ENCODE measurements at regions not wholly inside any gene's neighbourhood (a gene's known extent, or its start where the extent isn't known, plus 50 kb on each side); places are given as distances from the start of the nearest gene placed in this dataset.

DNA sequence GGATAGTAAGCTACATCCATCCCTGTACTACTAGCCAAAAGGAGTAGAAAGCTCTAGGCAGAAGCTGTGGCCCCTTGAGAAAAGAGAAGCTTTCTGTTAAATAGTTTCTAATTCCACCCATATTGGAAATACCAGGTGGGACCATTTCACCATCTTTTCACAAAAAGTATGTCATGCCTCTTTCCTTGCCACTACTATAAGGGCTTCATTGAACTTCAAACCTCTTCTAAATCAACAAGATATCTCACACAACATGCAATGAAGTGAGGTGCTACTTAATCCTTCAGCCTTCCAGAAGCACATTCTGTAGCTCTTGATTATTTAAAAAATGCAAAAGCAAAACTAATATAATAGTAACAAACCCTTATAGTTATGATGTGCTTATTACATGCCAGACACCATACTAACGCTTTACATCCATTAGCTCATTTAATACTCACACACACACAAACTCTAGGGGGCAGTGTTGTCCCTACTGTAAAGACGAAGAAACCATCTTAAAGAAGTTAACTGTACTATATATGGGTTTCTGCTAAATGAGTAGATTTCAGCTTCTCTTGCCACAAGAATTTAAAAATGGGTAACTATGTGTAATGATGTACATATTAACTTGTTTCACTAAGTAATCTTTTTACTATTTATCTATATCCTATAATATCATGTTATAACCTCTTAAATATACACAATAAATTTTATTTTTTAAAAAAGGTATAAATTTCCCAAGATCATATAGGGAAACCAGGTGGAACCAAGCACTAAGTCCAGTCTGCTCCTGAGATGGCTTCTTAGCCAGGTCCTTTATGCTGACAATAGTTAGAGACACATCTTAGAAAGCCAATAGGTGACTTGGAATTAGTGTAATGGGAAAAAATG lies 124.4 kb downstream of the RPS29 start:
- TF ChIP-seq SUZ12 (IDR thresholded peaks at IDR 0.05; ENCODE audit: extremely low read depth, insufficient read depth, insufficient read length) (no peak), ZNF274 (IDR thresholded peaks at IDR 0.05; ENCODE audit: low read depth, low read length) (no peak)
